Testis (tissue), 2 donors: ENCODE measurements at regions not wholly inside any gene's neighbourhood (a gene's known extent, or its start where the extent isn't known, plus 50 kb on each side); places are given as distances from the start of the nearest gene placed in this dataset.
A peak's percentile ranks its signal among the peaks of the same experiment; 100 is the strongest.

Source experiments
- DNase-seq: peaks from one replicate; pipeline ENCODE4 v3.0.0-alpha.2; 2019
- H3K27ac ChIP-seq, 2 donors: fragments of 200-600 bp; sonication (generic); one replicate each; pipeline ENCODE4 v1.5.1; 2019
- H3K27me3 ChIP-seq: fragments of 200-600 bp; sonication (generic); one replicate; pipeline ENCODE4 v1.5.1; 2019
- H3K36me3 ChIP-seq: fragments of 200-600 bp; sonication (generic); one replicate; pipeline ENCODE4 v1.5.1; 2017; ENCODE audit warnings: low read depth; ENCODE audit errors: missing control alignments
- H3K4me1 ChIP-seq: fragments of 200-600 bp; sonication (generic); one replicate; pipeline ENCODE4 v1.5.1; 2019
- H3K4me3 ChIP-seq, 2 donors: fragments of 200-600 bp; sonication (generic); one replicate each; pipeline ENCODE4 v1.5.1; 2017 to 2019
- H3K9me3 ChIP-seq: fragments of 200-600 bp; sonication (generic); one replicate; pipeline ENCODE4 v1.5.1; 2017
- POLR2A ChIP-seq: fragments of 450-650 bp; IDR thresholded peaks from one replicate; pipeline ENCODE4 v1.6.1; 2017; ENCODE audit warnings: antibody characterized with exemption, mild to moderate bottlenecking, moderate library complexity
- WGBS, 2 donors: methylation state at CpG; one replicate each; pipeline ENCODE4 v1.1.5; 2018; 5-methylcytosine and 5-hydroxymethylcytosine counted together
- intact Hi-C: fragments of 100-400 bp; cut with DNase I; formaldehyde crosslinking; loops from one replicate; pipeline ENCODE4 v1.15.1; 2023; ENCODE audit warnings: low total_unique reads
- TF ChIP-seq, protein P1 (sequence below), 3 experiments: fragments of 450-650 bp in 2 of 3; fragments of 200-600 bp in 1 of 3; sonication (generic) in 1 of 3; IDR thresholded peaks; one replicate each; pipeline ENCODE4 v1.5.1; 2016 to 2019; ENCODE audit warnings: antibody characterized with exemption in 3 of 3, mild to moderate bottlenecking in 2 of 3, moderate library complexity in 1 of 3

DNA sequence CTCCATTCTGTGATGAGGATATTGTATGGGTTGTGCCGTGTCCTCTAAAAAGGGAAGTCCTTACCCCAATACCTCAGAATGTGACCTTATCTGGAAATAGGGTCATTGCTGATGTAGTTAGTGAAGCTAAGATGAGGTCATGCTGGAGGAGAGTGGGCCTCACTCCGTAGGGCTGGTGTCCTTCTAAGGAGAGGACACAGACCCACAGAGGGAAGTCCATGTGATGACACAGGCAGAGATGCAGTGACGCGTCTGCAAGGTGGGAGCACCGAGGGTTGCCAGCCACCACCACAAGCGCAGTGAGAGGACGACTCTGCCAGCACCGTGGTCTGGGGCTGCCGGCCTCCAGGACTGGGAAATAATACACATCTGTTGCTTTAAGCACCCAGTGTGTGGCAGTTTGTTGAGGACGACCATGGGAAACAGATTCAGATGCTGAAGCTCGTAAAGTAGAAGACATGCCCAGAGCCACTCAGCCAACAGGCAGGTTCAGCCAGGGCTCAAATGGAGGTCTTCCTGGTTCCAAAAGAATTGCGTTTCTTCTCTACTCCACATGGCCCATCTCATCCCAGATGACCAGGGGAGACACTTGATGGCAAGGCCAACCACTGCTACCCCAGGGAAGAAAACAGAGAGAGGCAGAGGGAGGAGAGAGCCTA is 59.2 kb upstream of the DUSP22 start:
- TF ChIP-seq, protein P1, sequence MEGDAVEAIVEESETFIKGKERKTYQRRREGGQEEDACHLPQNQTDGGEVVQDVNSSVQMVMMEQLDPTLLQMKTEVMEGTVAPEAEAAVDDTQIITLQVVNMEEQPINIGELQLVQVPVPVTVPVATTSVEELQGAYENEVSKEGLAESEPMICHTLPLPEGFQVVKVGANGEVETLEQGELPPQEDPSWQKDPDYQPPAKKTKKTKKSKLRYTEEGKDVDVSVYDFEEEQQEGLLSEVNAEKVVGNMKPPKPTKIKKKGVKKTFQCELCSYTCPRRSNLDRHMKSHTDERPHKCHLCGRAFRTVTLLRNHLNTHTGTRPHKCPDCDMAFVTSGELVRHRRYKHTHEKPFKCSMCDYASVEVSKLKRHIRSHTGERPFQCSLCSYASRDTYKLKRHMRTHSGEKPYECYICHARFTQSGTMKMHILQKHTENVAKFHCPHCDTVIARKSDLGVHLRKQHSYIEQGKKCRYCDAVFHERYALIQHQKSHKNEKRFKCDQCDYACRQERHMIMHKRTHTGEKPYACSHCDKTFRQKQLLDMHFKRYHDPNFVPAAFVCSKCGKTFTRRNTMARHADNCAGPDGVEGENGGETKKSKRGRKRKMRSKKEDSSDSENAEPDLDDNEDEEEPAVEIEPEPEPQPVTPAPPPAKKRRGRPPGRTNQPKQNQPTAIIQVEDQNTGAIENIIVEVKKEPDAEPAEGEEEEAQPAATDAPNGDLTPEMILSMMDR (IDR thresholded peaks at IDR 0.05), result no peak
- no peak for TF ChIP-seq POLR2A
- intact Hi-C loops, result no loop called here
- Histone ChIP-seq H3K27me3 (no peaks in the 10 kb centered on the region), H3K27ac (no peak overlapping the region), H3K4me1 (peaks cover 8% of the 10 kb centered on the region), H3K36me3 (no peaks in the 10 kb centered on the region), H3K4me3 (no peak overlapping the region), H3K9me3 (no peaks in the 10 kb centered on the region)
- no peak for DNase-seq
- WGBS, 2 donors, result 90 to 92% methylated on average over 11 to 12 of the region's 12 CpGs

DNA sequence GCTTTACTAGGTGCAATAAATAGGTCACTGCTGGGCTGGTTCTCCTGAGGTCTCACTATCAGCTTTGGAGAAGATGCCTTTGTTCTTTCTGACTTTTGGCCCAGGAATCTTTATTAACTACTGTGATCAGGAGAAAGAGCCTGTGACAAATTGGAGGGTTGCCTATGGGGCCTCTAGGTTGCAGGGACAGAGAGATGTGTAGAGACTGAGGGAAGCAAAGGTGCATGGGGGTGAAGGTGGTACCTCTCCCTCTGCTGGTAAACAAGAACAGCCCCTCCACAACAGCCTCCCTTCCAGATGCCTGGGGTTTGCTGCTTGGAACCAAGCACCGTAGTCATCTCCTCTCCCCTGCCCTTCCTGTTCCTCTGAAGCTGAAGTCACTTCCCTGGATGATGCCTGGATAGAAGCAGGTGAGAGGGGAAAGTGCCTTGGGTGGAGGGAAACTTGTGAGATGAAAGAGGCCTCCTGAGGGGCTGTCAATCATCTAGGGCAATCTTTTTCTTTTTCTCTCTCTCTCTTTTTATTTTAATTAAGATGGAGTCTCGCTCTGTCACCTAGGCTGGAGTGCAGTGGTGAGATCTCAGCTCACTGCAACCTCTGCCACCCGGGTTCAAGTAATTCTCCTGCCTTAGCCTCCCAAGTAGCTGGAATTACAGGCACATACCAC is 57.4 kb upstream of the DUSP22 start:
- Histone ChIP-seq H3K4me1 (peaks cover 8% of the 10 kb centered on the region), H3K4me3 (no peak overlapping the region), H3K36me3 (no peaks in the 10 kb centered on the region), H3K9me3 (no peaks in the 10 kb centered on the region), H3K27me3 (no peaks in the 10 kb centered on the region), H3K27ac (no peak overlapping the region)
- 73 to 81% methylated on average over 3 of the region's 3 CpGs for WGBS, 2 donors
- DNase-seq, result no peak
- no peak for TF ChIP-seq POLR2A
- TF ChIP-seq, protein P1 (IDR thresholded peaks at IDR 0.05), result no peak
- intact Hi-C loops, result no loop called here

DNA sequence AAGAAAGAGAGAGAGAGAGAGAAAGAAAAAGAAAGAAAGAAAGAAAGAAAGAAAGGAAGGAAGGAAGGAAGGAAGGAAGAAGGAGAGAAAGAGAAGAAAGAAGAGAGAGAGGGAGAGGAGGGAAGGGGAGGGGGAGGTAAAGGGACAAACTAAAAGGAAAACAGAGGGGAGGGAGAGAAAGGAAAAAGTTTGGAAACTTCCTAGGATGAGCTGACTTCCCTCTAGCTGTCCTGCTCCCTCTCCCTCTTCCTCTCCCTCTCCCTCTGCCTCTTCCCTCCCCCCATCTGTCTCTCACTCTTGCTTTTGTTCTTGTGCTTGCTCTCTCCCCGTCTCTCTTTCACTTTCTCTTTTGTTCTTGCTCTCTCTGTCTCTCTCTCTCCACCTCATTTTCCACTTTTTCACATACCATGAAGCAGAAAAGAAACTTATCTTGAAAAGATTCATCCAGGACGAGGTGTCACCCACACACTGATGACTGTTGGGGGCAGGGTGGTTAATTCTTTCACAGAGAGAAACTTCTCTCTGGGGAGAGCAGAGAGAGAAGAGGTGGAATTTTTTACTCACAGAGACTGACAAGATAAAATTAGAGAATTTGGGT is 56.4 kb upstream of the DUSP22 start:
- H3K27me3 ChIP-seq, result no peaks in the 10 kb centered on the region
- intact Hi-C loops, result no loop called here
- H3K4me1 ChIP-seq, result peaks cover 8% of the 10 kb centered on the region
- peak overlapping the region in 1 of 2 donors; percentile 25 for H3K4me3 ChIP-seq
- WGBS, 2 donors, result 18 to 20% methylated on average over 2 of the region's 2 CpGs
- no peaks in the 10 kb centered on the region for H3K36me3 ChIP-seq
- no peak for DNase-seq
- H3K27ac ChIP-seq, result peak overlapping the region; percentile 18 to 70
- no peak for TF ChIP-seq POLR2A
- TF ChIP-seq, protein P1 (IDR thresholded peaks at IDR 0.05), result no peak
- no peaks in the 10 kb centered on the region for H3K9me3 ChIP-seq

DNA sequence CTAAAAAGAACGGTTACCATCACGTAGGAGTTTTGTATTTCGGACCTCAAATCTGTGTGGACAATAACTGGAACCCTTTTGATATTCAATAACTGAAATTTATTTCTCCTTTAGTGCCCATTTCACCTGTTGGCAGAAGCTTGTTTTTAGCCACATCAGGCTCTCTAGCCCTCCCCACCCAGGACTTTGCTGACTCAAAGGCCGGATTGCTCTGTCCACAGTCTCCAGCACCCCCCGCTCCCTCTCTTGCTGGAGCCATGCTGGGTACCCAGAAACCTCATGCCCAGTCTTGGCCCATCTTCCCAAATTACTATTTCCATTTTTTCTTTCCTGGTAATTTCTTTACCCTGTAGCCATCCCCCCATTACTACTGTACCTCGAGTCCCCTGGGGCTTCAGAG is 55.8 kb upstream of the DUSP22 start:
- H3K36me3 ChIP-seq, result no peaks in the 10 kb centered on the region
- H3K27me3 ChIP-seq, result no peaks in the 10 kb centered on the region
- intact Hi-C loops, result no loop called here
- TF ChIP-seq, protein P1 (IDR thresholded peaks at IDR 0.05), result no peak
- TF ChIP-seq POLR2A, result no peak
- no peak overlapping the region for H3K4me3 ChIP-seq
- no peak for DNase-seq
- no peaks in the 10 kb centered on the region for H3K9me3 ChIP-seq
- peak overlapping the region; percentile 18 to 70 for H3K27ac ChIP-seq
- 74 to 77% methylated on average over 6 of the region's 6 CpGs for WGBS, 2 donors
- peaks cover 8% of the 10 kb centered on the region for H3K4me1 ChIP-seq
